Subcutaneous abdominal adipose tissue (tissue), 5 donors: ENCODE measurements at regions not wholly inside any gene's neighbourhood (a gene's known extent, or its start where the extent isn't known, plus 50 kb on each side); places are given as distances from the start of the nearest gene placed in this dataset.

Experiments
- H3K27ac ChIP-seq: one replicate; pipeline ENCODE4 v1.7.0; 2013; ENCODE audit warnings: low read depth, mild to moderate bottlenecking, inconsistent platforms, low read length, moderate library complexity
- H3K27me3 ChIP-seq, 5 donors: one replicate each; pipeline ENCODE4 v1.7.0; 2013; ENCODE audit warnings: low read length in 5 of 5, inconsistent platforms in 1 of 5; ENCODE audit not compliant: control insufficient read depth in 5 of 5, insufficient read depth in 4 of 5
- H3K36me3 ChIP-seq, 5 donors: one replicate each; pipeline ENCODE4 v1.7.0; 2013; ENCODE audit warnings: low read length in 5 of 5; ENCODE audit not compliant: control insufficient read depth in 5 of 5, insufficient read depth in 5 of 5
- H3K4me1 ChIP-seq, 5 donors: one replicate each; pipeline ENCODE4 v1.7.0; 2013; ENCODE audit warnings: low read length in 5 of 5, mild to moderate bottlenecking in 3 of 5, moderate library complexity in 1 of 5; ENCODE audit not compliant: control insufficient read depth in 5 of 5, insufficient read depth in 5 of 5
- H3K4me3 ChIP-seq, 5 donors: one replicate each; pipeline ENCODE4 v1.7.0; 2013; ENCODE audit warnings: low read length in 5 of 5, low read depth in 1 of 5
- H3K9ac ChIP-seq, 5 donors: one replicate each; pipeline ENCODE4 v1.7.0; 2013; ENCODE audit warnings: low read length in 5 of 5, mild to moderate bottlenecking in 4 of 5, moderate library complexity in 3 of 5
- H3K9me3 ChIP-seq, 5 donors: one replicate each; pipeline ENCODE4 v1.7.0; 2013; ENCODE audit warnings: low read length in 5 of 5; ENCODE audit not compliant: control insufficient read depth in 5 of 5
- donor health status: healthy.
- donor health status: healthy.
- donor health status: healthy.
- donor health status: healthy.
- donor health status: healthy.

GRCh38 chr5:8600843-8601242 lies 731.9 kb downstream of the MTRR start:
- H3K27ac ChIP-seq = no peak overlapping the region
- H3K4me1 ChIP-seq = no peaks in the 10 kb centered on the region
- H3K9me3 ChIP-seq = peaks cover 0 to 7% (median 0%) of the 10 kb centered on the region in 5 donors
- H3K4me3 ChIP-seq = no peak overlapping the region
- no peaks in the 10 kb centered on the region for H3K27me3 ChIP-seq
- no peak overlapping the region for H3K9ac ChIP-seq
- H3K36me3 ChIP-seq = no peaks in the 10 kb centered on the region

- H3K9ac ChIP-seq = no peak overlapping the region
- H3K36me3 ChIP-seq = no peaks in the 10 kb centered on the region
- no peaks in the 10 kb centered on the region for H3K27me3 ChIP-seq
- no peak overlapping the region for H3K4me3 ChIP-seq
- H3K27ac ChIP-seq = no peak overlapping the region
- H3K4me1 ChIP-seq = no peaks in the 10 kb centered on the region
- peaks cover 0 to 7% (median 0%) of the 10 kb centered on the region in 5 donors for H3K9me3 ChIP-seq
Measured at GRCh38 chr5:8601831-8602354, 732.9 kb downstream of the MTRR start.

- no peak overlapping the region for H3K9ac ChIP-seq
- peaks cover 0 to 7% (median 0%) of the 10 kb centered on the region in 5 donors for H3K9me3 ChIP-seq
- H3K27ac ChIP-seq = no peak overlapping the region
- no peaks in the 10 kb centered on the region for H3K36me3 ChIP-seq
- H3K4me1 ChIP-seq = no peaks in the 10 kb centered on the region
- H3K4me3 ChIP-seq = no peak overlapping the region
- no peaks in the 10 kb centered on the region for H3K27me3 ChIP-seq
Measured at GRCh38 chr5:8606231-8606630, 737.3 kb downstream of the MTRR start.

- no peaks in the 10 kb centered on the region for H3K4me1 ChIP-seq
- peaks cover 0 to 7% (median 0%) of the 10 kb centered on the region in 5 donors for H3K9me3 ChIP-seq
- H3K36me3 ChIP-seq = no peaks in the 10 kb centered on the region
- no peak overlapping the region for H3K27ac ChIP-seq
- H3K27me3 ChIP-seq = peaks cover 0 to 2% (median 0%) of the 10 kb centered on the region in 5 donors
- no peak overlapping the region for H3K9ac ChIP-seq
- H3K4me3 ChIP-seq = no peak overlapping the region
Measured at GRCh38 chr5:8611067-8611466, 742.1 kb downstream of the MTRR start.

- Histone ChIP-seq H3K27me3 (peaks cover 0 to 2% (median 0%) of the 10 kb centered on the region in 5 donors), H3K36me3 (no peaks in the 10 kb centered on the region)
Measured at GRCh38 chr5:8613078-8613685, 744.2 kb downstream of the MTRR start.

GRCh38 chr5:8615142-8615858 lies 746.4 kb downstream of the MTRR start:
- Histone ChIP-seq H3K9me3 (peaks cover 0 to 7% (median 0%) of the 10 kb centered on the region in 5 donors), H3K4me1 (no peaks in the 10 kb centered on the region), H3K4me3 (no peak overlapping the region), H3K27me3 (peaks cover 0 to 2% (median 0%) of the 10 kb centered on the region in 5 donors), H3K9ac (no peak overlapping the region), H3K27ac (no peak overlapping the region), H3K36me3 (no peaks in the 10 kb centered on the region)

More at GRCh38 chr5:8613078-8613685, 744.2 kb downstream of the MTRR start:
- H3K4me1 ChIP-seq = no peaks in the 10 kb centered on the region
- H3K9me3 ChIP-seq = peaks cover 0 to 7% (median 0%) of the 10 kb centered on the region in 5 donors
- H3K9ac ChIP-seq = no peak overlapping the region
- H3K4me3 ChIP-seq = no peak overlapping the region
- no peak overlapping the region for H3K27ac ChIP-seq

- H3K9me3 ChIP-seq = no peaks in the 10 kb centered on the region
- no peaks in the 10 kb centered on the region for H3K36me3 ChIP-seq
- no peak overlapping the region for H3K4me3 ChIP-seq
- H3K4me1 ChIP-seq = no peaks in the 10 kb centered on the region
- H3K27ac ChIP-seq = no peak overlapping the region
- no peak overlapping the region for H3K9ac ChIP-seq
- H3K27me3 ChIP-seq = no peaks in the 10 kb centered on the region
Measured at GRCh38 chr5:8628521-8628920, 759.6 kb downstream of the MTRR start.

GRCh38 chr5:8633259-8633658 lies 764.3 kb downstream of the MTRR start:
- no peaks in the 10 kb centered on the region for H3K9me3 ChIP-seq
- H3K27me3 ChIP-seq = no peaks in the 10 kb centered on the region
- H3K4me1 ChIP-seq = no peaks in the 10 kb centered on the region
- H3K27ac ChIP-seq = no peak overlapping the region
- H3K9ac ChIP-seq = no peak overlapping the region
- no peaks in the 10 kb centered on the region for H3K36me3 ChIP-seq
- no peak overlapping the region for H3K4me3 ChIP-seq

- H3K27me3 ChIP-seq = no peaks in the 10 kb centered on the region
- no peaks in the 10 kb centered on the region for H3K4me1 ChIP-seq
- H3K9ac ChIP-seq = no peak overlapping the region
- no peaks in the 10 kb centered on the region for H3K9me3 ChIP-seq
- H3K4me3 ChIP-seq = no peak overlapping the region
- H3K36me3 ChIP-seq = no peaks in the 10 kb centered on the region
- no peak overlapping the region for H3K27ac ChIP-seq
Measured at GRCh38 chr5:8633696-8634095, 764.7 kb downstream of the MTRR start.

- Histone ChIP-seq H3K27ac (no peak overlapping the region), H3K4me3 (no peak overlapping the region), H3K9ac (no peak overlapping the region), H3K9me3 (peaks cover 0 to 2% (median 0%) of the 10 kb centered on the region in 5 donors), H3K4me1 (no peaks in the 10 kb centered on the region), H3K36me3 (no peaks in the 10 kb centered on the region), H3K27me3 (no peaks in the 10 kb centered on the region)
Measured at GRCh38 chr5:8634219-8634618, 765.3 kb downstream of the MTRR start.
